Esophagus (tissue), 2 donors: ENCODE measurements at regions not wholly inside any gene's neighbourhood (a gene's known extent, or its start where the extent isn't known, plus 50 kb on each side); places are given as distances from the start of the nearest gene placed in this dataset.

Source experiments
- H3K27ac ChIP-seq, 2 donors: one replicate each; pipeline ENCODE4 v1.5.1; 2013; ENCODE audit warnings: low read depth in 2 of 2, mild to moderate bottlenecking in 2 of 2, inconsistent platforms in 1 of 2, low read length in 1 of 2, moderate library complexity in 1 of 2
- H3K27me3 ChIP-seq, 2 donors: one replicate each; pipeline ENCODE4 v1.6.1; 2013; ENCODE audit warnings: low read length in 2 of 2, control low read depth in 1 of 2, mild to moderate bottlenecking in 1 of 2; ENCODE audit not compliant: insufficient read depth in 2 of 2, control insufficient read depth in 1 of 2
- H3K36me3 ChIP-seq, 2 donors: one replicate each; pipeline ENCODE4 v1.6.1; 2013; ENCODE audit warnings: low read length in 1 of 2; ENCODE audit not compliant: control insufficient read depth in 2 of 2, insufficient read depth in 2 of 2
- H3K4me1 ChIP-seq, 2 donors: one replicate each; pipeline ENCODE4 v1.6.1; 2013; ENCODE audit warnings: low read length in 1 of 2; ENCODE audit not compliant: control insufficient read depth in 2 of 2, insufficient read depth in 2 of 2
- H3K4me3 ChIP-seq, 2 donors: one replicate each; pipeline ENCODE4 v1.5.1; 2013; ENCODE audit warnings: low read length in 2 of 2, mild to moderate bottlenecking in 2 of 2, low read depth in 1 of 2, moderate library complexity in 1 of 2
- H3K9me3 ChIP-seq, 2 donors: one replicate each; pipeline ENCODE4 v1.6.1; 2013; ENCODE audit warnings: mild to moderate bottlenecking in 2 of 2, low read depth in 1 of 2, low read length in 1 of 2, moderate library complexity in 1 of 2; ENCODE audit not compliant: control insufficient read depth in 2 of 2, insufficient read depth in 1 of 2
- WGBS, 2 donors: extraction: QIAGEN DNeasy Blood & Tissue Kit; methylation state at CpG; one replicate each; pipeline ENCODE4 v1.1.7; 2013; 5-methylcytosine and 5-hydroxymethylcytosine counted together
- donor health status: healthy with polysubstance abuse.
- donor health status: Bipolar disorder and iron deficiency.

GRCh38 chr1:94620345-94621031 lies 78.9 kb upstream of the F3 start:
- Histone ChIP-seq H3K27ac (peak overlapping the region in 1 of 2 donors; percentile 72), H3K4me1 (peaks cover 3 to 14% of the 10 kb centered on the region in 2 donors), H3K4me3 (no peak overlapping the region), H3K27me3 (no peaks in the 10 kb centered on the region), H3K36me3 (no peaks in the 10 kb centered on the region), H3K9me3 (no peaks in the 10 kb centered on the region)
- WGBS, 2 donors, result 46 to 68% methylated on average over 10 of the region's 10 CpGs

- H3K4me1 ChIP-seq, result peaks cover 3 to 14% of the 10 kb centered on the region in 2 donors
- no peaks in the 10 kb centered on the region for H3K9me3 ChIP-seq
- H3K4me3 ChIP-seq, result no peak overlapping the region
- H3K27ac ChIP-seq, result no peak overlapping the region
- no peaks in the 10 kb centered on the region for H3K27me3 ChIP-seq
- no peaks in the 10 kb centered on the region for H3K36me3 ChIP-seq
- 18 to 34% methylated on average over 1 of the region's 1 CpG for WGBS, 2 donors
Measured at GRCh38 chr1:94619731-94620130, 78.2 kb upstream of the F3 start.

DNA sequence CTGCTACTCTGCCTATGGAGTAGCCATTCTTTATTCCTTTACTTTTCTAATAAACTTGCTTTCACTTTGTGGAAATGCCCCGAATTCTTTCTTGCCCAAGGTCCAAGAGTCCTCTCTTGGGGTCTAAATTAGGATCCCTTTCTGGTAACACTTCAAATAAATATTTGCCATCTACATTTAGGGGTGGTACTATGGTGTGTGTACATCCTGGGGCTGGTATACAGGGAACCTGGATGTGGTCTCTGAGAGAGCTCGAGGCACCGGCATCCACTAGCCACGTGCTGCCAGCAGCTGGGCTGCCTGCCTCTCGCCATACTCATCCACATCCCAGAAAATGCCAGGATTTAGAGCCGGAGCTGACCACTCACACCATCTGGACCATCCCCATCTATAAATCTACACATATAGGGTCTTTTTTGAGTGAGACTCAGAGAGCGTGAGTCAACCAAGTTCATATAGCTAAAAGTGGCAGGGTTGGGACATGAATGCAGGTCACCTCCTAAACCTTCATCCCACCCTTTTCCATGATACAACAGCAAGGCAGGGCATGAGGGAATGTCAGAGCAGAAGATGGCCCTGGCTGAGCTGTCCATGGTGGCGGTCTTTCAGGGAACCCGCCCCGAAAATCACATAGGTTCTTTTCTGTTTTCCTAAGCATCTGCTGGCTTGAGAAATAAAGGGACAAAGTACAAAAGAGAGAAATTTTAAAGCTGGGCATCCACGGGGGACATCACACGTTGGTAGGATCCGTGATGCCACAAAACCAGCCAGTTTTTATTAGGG lies 76.6 kb upstream of the F3 start:
- Histone ChIP-seq H3K36me3 (no peaks in the 10 kb centered on the region), H3K4me3 (no peak overlapping the region), H3K27ac (no peak overlapping the region), H3K4me1 (peaks cover 3 to 14% of the 10 kb centered on the region in 2 donors), H3K9me3 (no peaks in the 10 kb centered on the region), H3K27me3 (no peaks in the 10 kb centered on the region)
- WGBS, 2 donors, result 94 to 96% methylated on average over 13 of the region's 13 CpGs

DNA sequence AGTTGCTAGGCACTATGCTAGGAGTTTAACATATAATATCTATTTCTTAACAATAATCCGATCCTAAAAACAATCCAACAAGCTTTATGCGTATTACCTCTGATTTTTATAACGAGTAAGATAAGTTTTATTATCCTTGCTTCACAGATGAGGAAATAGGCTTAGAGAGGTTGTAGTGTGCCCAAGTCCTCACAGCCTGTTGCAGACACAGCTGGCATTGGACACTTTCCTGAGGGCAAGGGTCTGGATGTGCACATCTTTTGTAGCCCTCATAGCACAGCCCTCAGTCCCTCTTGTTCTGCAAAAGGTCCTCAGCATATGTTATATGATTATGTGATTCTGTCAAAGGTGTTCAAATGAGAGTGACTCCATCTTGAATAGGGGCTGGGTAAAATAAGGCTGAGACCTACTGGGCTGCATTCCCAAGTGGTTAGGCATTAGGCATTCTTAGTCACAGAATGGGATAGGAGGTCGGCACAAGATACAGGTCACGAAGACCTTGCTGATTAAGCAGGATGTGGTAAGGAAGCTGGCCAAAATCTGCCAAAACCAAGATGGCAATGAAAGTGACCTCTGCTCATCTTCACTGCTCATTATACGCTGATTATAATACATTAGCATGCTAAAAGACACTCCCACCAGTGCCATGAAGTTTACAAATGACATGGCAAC lies 75.7 kb upstream of the F3 start:
- Histone ChIP-seq H3K4me1 (peaks cover 3 to 14% of the 10 kb centered on the region in 2 donors), H3K36me3 (no peaks in the 10 kb centered on the region), H3K4me3 (no peak overlapping the region), H3K27me3 (no peaks in the 10 kb centered on the region), H3K9me3 (no peaks in the 10 kb centered on the region), H3K27ac (no peak overlapping the region)
- 66 to 69% methylated on average over 6 of the region's 6 CpGs for WGBS, 2 donors

DNA sequence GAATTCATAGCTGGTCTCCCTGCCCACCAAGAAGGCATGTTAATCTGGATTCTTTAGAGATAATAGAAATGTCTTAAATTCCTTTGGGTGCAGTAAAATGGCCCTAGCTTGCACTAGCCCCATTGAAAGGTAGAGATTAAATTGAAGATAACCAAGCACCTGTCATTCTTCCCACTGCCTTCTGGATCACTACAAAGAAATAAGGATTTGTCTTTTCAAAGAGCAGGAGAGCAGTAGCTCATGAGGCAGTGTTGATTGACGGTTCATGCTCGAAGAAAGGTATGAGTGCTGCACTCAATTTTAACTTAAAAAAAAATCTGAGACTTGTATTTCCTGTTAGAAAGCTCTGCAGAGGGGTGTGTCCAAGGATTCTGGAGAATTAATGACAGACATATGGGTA lies 74.9 kb upstream of the F3 start:
- no peaks in the 10 kb centered on the region for H3K9me3 ChIP-seq
- no peaks in the 10 kb centered on the region for H3K27me3 ChIP-seq
- peaks cover 3 to 10% of the 10 kb centered on the region in 2 donors for H3K4me1 ChIP-seq
- no peak overlapping the region for H3K4me3 ChIP-seq
- WGBS, 2 donors, result 41 to 65% methylated on average over 2 of the region's 2 CpGs
- H3K27ac ChIP-seq, result no peak overlapping the region
- H3K36me3 ChIP-seq, result no peaks in the 10 kb centered on the region

GRCh38 chr1:94614996-94615395 lies 73.4 kb upstream of the F3 start:
- H3K4me3 ChIP-seq, result no peak overlapping the region
- H3K27ac ChIP-seq, result no peak overlapping the region
- H3K4me1 ChIP-seq, result no peaks in the 10 kb centered on the region
- H3K27me3 ChIP-seq, result no peaks in the 10 kb centered on the region
- no peaks in the 10 kb centered on the region for H3K36me3 ChIP-seq
- H3K9me3 ChIP-seq, result no peaks in the 10 kb centered on the region
- WGBS, 2 donors, result 32 to 53% methylated on average over 4 of the region's 4 CpGs

- Histone ChIP-seq H3K36me3 (no peaks in the 10 kb centered on the region), H3K4me3 (no peak overlapping the region), H3K4me1 (no peaks in the 10 kb centered on the region), H3K9me3 (no peaks in the 10 kb centered on the region), H3K27ac (no peak overlapping the region), H3K27me3 (no peaks in the 10 kb centered on the region)
- WGBS, 2 donors, result 62 to 85% methylated on average over 8 of the region's 8 CpGs
Measured at GRCh38 chr1:94614168-94614815, 72.7 kb upstream of the F3 start.

GRCh38 chr1:94612525-94613204 lies 71.1 kb upstream of the F3 start:
- 93 to 96% methylated on average over 7 of the region's 7 CpGs for WGBS, 2 donors
- no peaks in the 10 kb centered on the region for H3K9me3 ChIP-seq
- no peak overlapping the region for H3K4me3 ChIP-seq
- H3K4me1 ChIP-seq, result no peaks in the 10 kb centered on the region
- no peak overlapping the region for H3K27ac ChIP-seq
- H3K27me3 ChIP-seq, result no peaks in the 10 kb centered on the region
- H3K36me3 ChIP-seq, result no peaks in the 10 kb centered on the region
